ENCODE measurements at regions not wholly inside any gene's neighbourhood (a gene's known extent, or its start where the extent isn't known, plus 50 kb on each side); places are given as distances from the start of the nearest gene placed in this dataset.

DNA sequence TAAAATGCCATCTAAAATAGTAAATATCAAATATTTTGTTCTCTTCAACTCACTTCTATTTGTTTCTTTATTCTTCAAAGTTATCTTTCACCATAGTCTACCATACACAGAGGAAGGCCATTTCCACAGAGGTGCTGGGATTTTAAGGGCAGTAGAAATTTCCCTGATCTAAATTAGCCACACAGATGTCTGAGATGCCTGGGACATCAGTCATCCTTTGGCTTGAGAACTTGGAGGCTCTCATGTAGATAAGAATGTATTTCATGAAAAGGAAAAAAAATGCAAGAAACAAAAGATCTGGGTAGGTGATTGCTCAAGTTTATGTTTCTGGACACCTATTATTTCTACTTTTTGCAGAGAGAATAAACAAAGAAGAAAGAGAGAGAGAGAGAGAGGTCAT, 1008.2 kb downstream of the NLGN4X start:
- TF ChIP-seq, protein P1, sequence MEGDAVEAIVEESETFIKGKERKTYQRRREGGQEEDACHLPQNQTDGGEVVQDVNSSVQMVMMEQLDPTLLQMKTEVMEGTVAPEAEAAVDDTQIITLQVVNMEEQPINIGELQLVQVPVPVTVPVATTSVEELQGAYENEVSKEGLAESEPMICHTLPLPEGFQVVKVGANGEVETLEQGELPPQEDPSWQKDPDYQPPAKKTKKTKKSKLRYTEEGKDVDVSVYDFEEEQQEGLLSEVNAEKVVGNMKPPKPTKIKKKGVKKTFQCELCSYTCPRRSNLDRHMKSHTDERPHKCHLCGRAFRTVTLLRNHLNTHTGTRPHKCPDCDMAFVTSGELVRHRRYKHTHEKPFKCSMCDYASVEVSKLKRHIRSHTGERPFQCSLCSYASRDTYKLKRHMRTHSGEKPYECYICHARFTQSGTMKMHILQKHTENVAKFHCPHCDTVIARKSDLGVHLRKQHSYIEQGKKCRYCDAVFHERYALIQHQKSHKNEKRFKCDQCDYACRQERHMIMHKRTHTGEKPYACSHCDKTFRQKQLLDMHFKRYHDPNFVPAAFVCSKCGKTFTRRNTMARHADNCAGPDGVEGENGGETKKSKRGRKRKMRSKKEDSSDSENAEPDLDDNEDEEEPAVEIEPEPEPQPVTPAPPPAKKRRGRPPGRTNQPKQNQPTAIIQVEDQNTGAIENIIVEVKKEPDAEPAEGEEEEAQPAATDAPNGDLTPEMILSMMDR (IDR thresholded peaks at IDR 0.05; ENCODE audit: low read depth, low read length), result no peak
- no peak for TF ChIP-seq POLR2A (IDR thresholded peaks at IDR 0.05; ENCODE audit: extremely low read depth, insufficient read length)
